Testis (tissue), 2 donors: ENCODE measurements at regions not wholly inside any gene's neighbourhood (a gene's known extent, or its start where the extent isn't known, plus 50 kb on each side); places are given as distances from the start of the nearest gene placed in this dataset.

Experiments
- CTCF ChIP-seq, 3 experiments: fragments of 450-650 bp in 2 of 3; fragments of 200-600 bp in 1 of 3; sonication (generic) in 1 of 3; IDR thresholded peaks; one replicate each; pipeline ENCODE4 v1.5.1; 2016 to 2019; ENCODE audit warnings: antibody characterized with exemption in 3 of 3, mild to moderate bottlenecking in 2 of 3, moderate library complexity in 1 of 3
- POLR2A ChIP-seq: fragments of 450-650 bp; IDR thresholded peaks from one replicate; pipeline ENCODE4 v1.6.1; 2017; ENCODE audit warnings: antibody characterized with exemption, mild to moderate bottlenecking, moderate library complexity

GRCh38 chr13:73961181-73961580 is 173.0 kb downstream of the KLF12 start:
- TF ChIP-seq POLR2A (no peak), CTCF (IDR thresholded peaks at IDR 0.05) (no peak)
